OCI-M2 (cell line): ENCODE measurements at regions not wholly inside any gene's neighbourhood (a gene's known extent, or its start where the extent isn't known, plus 50 kb on each side); places are given as distances from the start of the nearest gene placed in this dataset.

ENCODE experiments used
- DNase-seq: peaks from one replicate; lab custom pipeline; 2025; ENCODE audit not compliant: unreplicated experiment; lab: John Stamatoyannopoulos, UW

- DNase-seq, result no peak
Measured at GRCh38 chr12:130073721-130074120, 88.5 kb upstream of the FZD10 start.

DNA sequence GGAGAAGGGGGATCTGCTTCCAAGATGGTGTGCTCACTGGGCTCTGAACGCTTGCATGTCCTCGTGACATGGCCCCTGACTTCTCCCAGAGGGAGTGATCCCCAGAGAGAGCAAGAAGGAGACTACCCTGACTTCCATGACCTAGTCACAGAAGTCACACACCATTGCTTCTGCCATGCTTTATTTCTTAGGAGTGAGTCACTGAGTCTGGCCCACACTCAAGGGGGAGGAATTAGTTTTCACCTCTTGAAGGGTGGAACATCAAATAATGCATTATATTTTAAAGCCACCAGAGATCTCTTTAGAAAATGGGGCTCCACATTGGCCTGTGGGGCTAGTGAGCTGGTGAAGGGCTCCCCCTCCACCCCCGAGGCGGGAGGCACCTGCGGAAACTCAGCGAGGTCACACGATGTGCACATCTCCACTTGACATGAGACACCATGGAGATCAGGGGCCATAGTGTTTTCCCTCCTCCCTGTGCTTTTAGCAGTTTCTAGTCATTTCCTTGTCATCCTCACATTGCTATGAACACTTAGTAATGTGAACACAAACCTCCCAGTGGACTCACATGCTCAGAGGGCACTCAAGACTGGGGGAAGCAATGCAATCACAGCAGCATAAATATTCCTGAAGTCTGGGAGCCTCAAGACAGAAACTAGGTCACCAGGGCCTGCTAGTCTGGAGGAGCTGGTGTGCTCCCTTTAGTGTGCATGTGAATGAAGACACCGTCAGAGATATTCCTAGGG lies 87.4 kb upstream of the FZD10 start:
- DNase-seq, result no peak

- no peak for DNase-seq
Measured at GRCh38 chr12:130075497-130076076, 86.7 kb upstream of the FZD10 start.

DNA sequence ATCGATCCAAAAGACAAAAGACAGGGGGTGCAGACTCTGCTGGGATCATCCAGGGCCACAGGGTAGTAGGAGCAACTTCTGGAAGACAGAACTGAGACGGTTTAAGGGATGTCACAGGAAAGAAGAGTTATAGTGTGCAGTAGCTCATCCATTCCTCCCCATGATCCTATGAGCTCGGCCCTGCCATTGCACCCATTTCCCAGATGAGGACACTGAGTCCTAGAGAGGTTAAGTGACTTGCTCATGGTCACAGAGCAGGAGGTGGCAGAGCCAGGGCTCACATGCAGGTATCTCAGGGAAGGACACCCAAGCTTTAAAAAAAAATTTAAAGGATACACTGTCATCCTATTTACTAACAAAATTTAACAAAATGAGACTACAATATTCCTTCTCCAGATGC lies 86.1 kb upstream of the FZD10 start:
- no peak for DNase-seq

DNA sequence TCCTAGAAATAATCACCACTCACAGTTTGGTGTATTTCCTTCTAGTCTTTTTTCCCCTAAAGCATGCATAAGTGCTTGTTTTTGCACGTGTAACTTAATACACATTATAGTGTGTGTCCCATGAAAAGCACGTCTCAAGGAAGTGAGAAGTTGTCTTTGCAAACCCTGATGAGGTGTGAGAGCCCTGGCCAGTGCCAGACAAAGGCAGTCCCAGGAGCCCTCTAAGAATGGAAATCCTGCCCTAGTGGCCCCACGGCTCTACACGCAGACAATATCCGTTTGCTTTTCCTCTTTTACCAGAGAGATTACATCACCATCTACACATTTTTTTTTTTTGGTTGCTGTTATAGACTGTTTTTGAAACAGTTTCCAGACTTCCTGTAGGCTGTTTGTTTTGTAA lies 85.5 kb upstream of the FZD10 start:
- no peak for DNase-seq

DNA sequence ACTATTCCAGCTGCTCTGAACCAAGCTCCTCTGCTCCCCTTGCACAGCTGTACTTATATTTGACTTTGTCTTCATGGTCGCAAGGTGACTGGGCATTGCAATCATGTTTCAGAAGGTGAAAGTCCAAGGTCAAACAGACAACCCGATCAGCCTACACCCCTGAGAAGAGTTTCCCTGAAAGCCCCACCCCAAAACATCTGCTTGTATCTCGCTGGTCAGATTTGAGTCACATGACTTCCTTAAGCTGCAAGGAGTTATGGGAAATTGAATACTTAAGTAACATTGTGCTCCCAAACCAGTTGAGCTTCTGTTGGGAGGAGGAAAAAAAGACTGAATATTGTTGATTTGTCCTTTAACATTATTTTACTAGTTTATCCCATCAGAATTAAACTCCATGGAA lies 83.4 kb upstream of the FZD10 start:
- DNase-seq, result no peak

DNA sequence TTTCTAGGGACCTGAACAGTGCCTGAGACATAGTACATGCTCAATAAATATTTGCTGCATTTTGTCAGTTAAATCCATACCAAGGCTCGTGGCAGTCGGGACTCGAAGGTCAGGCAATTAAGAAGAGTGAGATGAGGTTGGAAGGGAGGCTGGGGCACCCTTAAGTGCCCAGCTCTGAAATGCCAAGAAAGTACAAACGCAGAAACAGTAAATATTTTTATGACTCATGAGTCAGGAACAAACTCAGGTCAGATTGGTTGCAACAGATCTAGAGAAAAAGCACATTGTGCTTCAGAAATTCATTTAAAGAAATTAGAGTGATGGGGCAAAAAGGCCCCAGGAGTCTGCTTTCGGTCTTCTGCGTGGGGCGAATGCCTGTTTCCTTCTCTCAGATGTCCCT lies 83.0 kb upstream of the FZD10 start:
- no peak for DNase-seq

DNA sequence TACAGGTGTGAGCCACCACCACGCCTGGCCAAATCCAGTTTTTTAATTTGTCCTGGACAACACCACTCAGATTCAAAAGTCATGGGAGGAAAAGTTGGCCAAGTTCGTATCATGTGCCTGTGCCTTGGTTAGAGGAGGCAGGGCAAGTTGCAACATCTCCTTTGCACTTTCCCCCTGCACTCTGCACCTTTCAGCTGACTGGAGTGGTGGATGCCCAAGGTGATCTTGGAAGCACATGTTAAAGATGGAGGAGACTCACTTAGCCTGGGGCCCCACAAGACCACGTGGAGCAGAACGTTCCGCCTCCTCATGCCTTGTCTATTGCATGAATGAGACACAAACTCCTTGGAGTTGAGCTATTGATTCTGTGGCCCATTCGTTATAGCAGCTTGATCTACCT lies 82.1 kb upstream of the FZD10 start:
- no peak for DNase-seq

- no peak for DNase-seq
Measured at GRCh38 chr12:130081117-130081805, 81.0 kb upstream of the FZD10 start.

DNA sequence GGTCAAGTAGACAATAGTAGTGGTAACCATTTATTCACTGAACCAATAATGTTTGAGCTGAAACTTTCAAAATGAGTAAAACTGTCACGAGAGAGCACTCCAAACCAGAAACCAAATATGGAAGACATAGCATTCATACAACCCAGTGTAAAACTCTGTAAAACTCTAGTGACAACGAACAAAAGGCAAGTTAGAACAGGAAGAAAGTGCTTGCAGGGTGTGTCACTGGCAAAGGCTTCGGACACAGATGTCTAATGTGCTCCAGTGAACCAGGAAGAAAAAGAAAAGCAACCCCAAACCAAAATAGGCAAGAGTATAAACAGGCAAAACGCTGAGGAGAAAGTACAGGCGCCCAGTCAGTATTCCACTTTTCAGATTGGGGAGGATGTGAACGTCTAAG lies 79.3 kb upstream of the FZD10 start:
- DNase-seq, result no peak

- DNase-seq, result no peak
Measured at GRCh38 chr12:130083734-130084133, 78.5 kb upstream of the FZD10 start.

- DNase-seq, result no peak
Measured at GRCh38 chr12:130084359-130084758, 77.9 kb upstream of the FZD10 start.

DNA sequence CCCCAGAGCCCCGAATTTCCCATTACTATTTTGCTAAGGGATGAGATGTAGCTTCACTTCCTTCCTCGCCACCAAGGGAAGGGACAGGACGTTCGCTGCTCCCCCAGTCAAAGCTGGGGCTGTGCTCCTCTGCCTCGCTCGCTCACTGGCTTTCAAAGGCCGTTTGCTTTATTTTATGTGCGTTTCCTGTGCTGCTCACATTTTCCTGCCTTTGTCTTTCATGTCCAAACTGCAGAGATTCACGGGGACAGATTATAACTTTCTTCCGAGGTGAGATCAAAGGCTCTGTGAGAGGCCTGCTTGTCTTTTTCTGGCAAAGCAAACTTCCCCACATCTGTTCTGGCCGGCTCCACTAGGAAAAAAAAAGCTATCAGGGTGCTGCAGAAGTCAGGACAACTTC lies 76.0 kb upstream of the FZD10 start:
- no peak for DNase-seq

DNA sequence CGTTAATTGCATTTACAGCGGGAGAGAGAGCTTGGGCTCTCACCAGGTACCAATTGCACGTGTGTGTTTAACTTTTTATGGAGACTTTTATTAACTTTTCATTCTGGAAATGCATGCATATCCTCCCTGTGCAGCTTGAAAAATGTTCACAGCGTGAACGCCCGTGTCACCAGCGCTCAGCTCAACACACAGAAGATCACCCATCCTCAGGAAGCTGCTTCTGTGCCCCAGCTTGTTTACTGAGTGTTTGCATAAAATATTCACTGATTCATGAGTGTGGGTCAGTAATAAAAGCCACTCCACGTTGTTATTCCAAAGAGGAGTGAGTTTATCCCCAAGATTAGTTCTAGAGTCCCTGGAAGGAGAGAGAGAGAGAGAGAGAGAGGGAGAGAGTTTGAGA lies 75.5 kb upstream of the FZD10 start:
- DNase-seq, result no peak

- DNase-seq, result no peak
Measured at GRCh38 chr12:130087222-130087621, 75.0 kb upstream of the FZD10 start.

DNA sequence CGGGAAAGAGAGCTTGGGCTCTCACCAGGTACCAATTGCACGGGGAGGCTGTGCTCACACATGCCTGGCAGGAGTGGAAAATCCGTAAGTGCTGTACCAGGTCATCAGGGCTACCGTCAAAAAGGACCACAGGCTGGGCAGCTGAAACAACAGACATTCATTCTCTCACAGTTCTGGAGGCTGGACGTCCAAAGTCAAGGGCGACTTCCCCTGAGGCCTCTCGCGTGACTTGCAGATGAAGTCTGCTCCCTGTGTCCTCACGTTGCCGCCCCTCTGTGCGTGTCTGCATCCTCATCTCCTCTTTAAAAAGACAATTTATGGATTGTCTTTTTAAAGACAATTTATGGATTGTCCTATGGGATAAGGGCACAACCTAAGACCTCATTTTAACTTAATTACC lies 73.8 kb upstream of the FZD10 start:
- DNase-seq, result no peak

DNA sequence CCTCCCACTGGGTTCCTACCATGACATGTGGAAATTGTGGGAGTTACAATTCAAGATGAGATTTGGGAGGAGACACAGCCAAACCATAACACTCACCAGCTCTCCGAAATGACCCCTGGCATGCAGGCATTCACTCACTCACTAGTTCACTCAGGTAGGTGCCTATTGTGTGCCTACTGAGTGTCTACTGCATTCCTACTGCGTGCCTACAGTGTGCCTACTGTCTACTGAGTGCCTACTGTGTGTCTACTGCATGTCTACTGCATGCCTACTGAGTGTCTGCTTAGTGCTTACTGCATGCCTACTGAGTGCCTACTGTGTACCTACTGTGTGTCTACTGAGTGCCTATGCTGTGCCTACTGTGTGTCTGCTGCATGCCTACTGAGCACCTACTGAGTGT lies 71.7 kb upstream of the FZD10 start:
- DNase-seq, result no peak

DNA sequence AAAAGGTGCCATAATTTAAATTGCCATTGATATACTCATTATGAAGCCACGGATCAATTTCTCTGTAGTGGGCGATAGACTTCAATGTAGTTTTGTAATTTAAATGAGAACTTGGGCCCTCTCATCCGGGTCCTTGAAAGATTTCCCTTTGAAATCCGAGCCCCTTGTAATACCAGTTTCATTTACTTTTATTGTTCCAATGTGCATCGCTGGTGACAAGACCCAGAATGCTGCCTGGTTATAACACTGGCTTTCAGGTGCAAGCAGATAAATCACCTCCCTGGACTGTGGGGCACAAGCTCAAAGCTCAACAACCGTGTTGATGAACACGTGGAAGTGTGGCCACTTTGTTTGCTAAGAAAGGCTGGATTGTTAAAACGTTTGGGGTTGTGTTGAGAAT lies 68.9 kb upstream of the FZD10 start:
- no peak for DNase-seq

DNA sequence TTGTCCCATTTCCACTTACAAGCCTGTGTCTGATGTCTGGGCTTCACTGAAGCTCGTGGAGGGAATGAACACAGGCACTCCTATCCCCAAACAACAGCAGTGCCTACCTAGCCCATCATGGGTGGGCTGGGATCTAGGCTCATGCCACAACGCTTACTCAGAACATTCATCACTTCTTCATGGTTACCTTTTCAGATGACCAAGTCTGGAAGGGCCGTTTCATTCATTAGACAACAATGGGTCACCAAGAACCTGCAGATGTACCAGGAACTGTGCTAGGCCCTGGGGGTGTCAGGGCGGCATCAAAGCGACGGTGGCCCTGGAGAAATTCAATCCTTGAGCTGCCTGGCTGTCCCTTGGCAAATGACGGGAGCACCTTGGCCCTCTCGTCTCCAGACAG lies 64.9 kb upstream of the FZD10 start:
- DNase-seq, result no peak

- no peak for DNase-seq
Measured at GRCh38 chr12:130097798-130098255, 64.4 kb upstream of the FZD10 start.

- DNase-seq, result no peak
Measured at GRCh38 chr12:130098301-130099005, 63.8 kb upstream of the FZD10 start.
